Activated CD8-positive, alpha-beta memory T cell treated with anti-CD3 and anti-CD28 coated beads, Interleukin-2, amount 50 U/mL, for 1 hour (primary cell): ENCODE measurements at regions not wholly inside any gene's neighbourhood (a gene's known extent, or its start where the extent isn't known, plus 50 kb on each side); places are given as distances from the start of the nearest gene placed in this dataset.

Experiments used
- DNase-seq: peaks from one replicate; pipeline ENCODE4 v3.0.0-alpha.2; 2020; ENCODE audit errors: extremely low read depth

GRCh38 chr12:128057586-128057985 lies 209.4 kb upstream of the TMEM132C start:
- DNase-seq = no peak

DNA sequence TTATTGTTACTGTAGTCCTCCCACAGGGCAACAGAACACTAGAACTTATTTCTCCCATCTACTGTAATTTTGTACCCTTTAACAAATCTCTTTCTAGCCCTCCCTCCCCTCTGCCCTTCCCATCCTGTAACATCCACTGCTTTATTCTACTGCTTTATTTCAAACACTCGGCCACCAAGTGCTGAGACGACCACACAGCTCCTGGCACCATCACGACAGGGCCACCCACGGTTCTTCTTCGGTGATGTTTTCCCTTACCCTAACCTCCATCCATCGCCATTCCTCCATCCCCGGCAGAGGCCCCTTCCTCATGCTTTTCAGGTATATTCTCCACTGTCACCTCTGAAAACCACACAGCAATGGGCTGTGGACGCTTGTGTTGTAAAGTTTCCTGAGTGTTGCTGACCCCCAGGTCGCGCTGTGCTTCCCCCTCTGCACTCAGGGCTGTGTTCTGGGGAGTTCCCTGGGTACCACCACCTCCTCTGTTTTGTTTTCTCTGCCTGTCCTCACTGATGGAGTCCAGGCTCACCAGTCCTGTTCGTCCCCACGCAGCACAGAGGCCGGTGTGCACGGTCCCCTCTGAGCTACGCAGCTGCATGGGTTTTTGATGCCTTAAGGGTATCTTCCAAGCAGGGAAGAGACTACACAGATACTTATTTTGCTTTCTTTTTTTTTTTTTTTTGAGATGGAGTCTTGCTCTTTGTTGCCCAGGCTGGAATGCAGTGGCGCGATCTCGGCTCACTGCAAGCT lies 207.2 kb upstream of the TMEM132C start:
- DNase-seq = no peak

GRCh38 chr12:128068211-128068610 lies 198.8 kb upstream of the TMEM132C start:
- no peak for DNase-seq

- no peak for DNase-seq
Observed at GRCh38 chr12:128069359-128069997, 197.5 kb upstream of the TMEM132C start.

GRCh38 chr12:128073937-128074336 lies 193.0 kb upstream of the TMEM132C start:
- no peak for DNase-seq

DNA sequence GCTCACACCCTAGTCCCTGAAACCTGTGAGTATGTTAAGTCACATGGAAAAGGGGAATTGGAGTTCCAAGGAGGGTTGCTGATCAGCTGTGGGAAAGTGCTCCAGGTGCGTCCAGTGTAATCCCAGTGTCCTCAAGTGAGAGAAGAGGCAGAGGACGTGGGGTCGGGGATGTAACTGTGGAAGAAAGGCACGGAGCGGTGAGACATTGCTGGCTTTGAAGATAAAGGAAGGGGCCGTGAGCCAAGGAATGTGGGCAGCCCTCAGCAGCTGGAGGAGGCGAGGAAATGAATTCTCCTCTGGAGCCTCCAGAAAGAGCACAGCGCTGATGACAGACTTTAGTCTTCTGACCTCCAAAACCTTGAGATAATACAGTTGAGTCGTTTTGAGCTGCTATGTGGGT lies 191.6 kb upstream of the TMEM132C start:
- no peak for DNase-seq

GRCh38 chr12:128076188-128076587 lies 190.8 kb upstream of the TMEM132C start:
- DNase-seq = no peak

DNA sequence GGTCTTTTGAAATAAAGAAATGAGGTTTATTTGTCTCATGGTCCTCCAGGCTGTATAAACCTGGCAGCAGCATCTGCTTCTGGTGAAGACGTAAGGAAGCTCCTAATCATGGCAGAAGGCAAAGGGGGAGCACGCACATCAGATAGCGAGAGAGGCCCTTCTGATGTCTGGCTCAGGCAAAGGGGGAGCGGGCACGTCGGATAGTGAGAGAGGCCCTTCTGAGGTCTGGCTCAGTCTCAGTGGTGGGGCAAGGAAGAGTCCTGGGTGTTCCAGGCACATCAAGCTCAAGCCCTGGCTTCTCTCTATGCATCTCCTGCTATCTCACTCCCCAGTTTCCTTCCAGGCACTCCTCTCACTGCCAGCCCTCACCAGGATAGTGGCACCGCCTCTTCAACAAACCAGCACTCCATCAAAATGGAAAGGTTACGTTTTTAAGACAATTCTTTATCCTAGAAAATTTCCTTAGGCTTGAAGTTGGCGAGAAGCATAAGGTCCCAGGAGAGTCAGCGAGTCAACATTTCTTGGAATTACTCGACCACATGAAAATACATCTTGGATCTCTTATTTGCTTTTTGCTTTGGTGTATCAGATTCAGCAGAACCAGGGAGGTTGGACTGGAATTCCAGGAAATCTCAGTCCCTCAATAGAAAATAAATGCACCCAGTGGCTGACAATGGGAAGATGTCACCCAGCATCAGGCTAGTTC lies 189.6 kb upstream of the TMEM132C start:
- DNase-seq = no peak

- DNase-seq = no peak
Observed at GRCh38 chr12:128077917-128078298, 189.1 kb upstream of the TMEM132C start.

DNA sequence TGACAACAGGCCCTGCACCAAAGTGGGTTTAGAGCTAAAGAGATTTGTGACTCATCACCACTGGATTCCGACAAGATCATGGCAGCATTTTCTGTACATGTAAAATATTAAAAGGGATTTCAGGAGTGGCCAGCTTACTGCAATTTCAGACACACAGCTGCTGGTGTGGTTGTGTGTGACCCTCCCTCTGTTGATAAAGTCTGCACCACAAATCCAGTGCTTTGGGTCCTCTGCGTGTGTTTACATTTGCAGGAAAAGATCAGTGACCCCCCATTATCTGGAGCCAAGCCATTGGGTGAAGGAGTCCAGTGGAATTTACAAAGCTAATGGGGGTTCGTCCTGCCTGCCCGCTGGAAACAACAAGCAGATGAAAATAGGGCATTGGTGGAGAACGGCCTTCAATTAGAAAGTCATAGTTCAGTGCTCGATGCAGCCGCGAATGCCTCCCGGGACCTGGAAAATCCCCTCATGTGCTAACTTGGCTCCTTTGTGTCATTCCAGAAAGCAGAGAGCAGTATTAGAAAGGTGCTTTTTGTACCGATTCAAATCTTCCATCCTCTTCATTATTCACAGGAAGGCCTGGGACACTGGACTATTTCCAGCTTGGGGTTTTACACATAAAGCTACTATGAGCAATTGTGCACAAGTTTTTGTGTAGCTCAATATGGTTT lies 188.5 kb upstream of the TMEM132C start:
- no peak for DNase-seq

- DNase-seq = no peak
Observed at GRCh38 chr12:128079446-128079845, 187.5 kb upstream of the TMEM132C start.

GRCh38 chr12:128083132-128083729 lies 183.7 kb upstream of the TMEM132C start:
- DNase-seq = no peak

- DNase-seq = no peak
Observed at GRCh38 chr12:128088926-128089325, 178.0 kb upstream of the TMEM132C start.

GRCh38 chr12:128089961-128090360 lies 177.0 kb upstream of the TMEM132C start:
- no peak for DNase-seq

GRCh38 chr12:128091101-128091720 lies 175.8 kb upstream of the TMEM132C start:
- DNase-seq = no peak

DNA sequence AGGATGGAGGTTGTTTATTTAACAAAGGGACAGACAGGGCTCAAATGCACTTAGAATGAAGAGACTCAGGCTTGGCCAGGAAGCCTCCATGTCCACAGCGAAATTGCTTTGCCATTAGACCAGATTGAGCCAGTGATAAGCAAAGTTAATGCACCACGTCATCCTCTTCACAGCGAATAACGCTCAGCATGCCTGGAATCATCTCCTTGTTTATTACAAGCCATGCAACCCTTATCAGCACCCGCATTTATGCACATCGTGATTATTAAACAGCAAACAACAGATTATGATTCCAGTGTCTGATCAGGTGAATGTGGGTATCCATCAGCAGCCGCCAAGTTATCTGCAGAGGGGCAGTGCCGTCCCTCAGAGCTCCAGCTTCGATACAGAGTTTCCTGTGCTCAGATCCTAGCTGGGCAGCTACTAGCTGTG lies 175.0 kb upstream of the TMEM132C start:
- DNase-seq = no peak

DNA sequence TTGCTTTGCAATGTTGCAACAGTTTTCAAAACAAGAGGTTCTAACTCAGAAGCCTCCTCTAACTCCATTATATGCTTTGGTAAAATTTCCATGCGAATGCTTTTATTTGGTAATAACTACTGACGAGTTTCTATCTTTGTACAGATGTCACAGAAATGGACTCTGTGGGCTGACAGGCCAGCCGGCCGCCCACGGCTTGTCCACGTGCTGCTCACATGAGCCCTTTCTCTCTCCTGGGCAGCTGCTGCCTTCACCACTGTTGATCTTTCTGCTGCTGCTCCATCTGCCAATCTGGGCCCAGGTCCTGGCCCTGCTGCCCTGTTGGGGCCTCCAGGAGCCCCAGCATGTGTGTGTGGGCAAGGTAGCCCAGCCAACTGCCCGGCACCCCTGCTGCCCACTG lies 168.2 kb upstream of the TMEM132C start:
- no peak for DNase-seq

- no peak for DNase-seq
Observed at GRCh38 chr12:128103152-128103551, 163.8 kb upstream of the TMEM132C start.

DNA sequence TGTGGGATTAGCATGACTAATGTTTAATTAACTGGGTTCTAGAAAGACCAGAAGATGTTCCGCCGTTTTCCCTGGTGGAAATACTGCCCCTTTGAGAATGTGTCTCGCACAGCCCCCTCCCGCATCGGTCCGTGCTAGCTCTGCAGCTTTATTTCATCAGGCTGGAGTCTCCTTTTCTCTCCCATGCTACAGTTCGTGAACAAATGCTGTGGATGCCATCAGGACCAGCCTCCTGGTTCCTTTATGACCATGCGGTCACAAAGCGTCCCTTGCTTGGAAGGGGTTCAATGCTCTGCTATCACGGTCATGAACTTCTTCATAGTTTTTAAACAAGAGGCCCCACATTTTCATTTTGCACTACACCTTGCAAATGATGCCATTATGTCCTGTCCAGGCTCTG lies 157.7 kb upstream of the TMEM132C start:
- DNase-seq = no peak

DNA sequence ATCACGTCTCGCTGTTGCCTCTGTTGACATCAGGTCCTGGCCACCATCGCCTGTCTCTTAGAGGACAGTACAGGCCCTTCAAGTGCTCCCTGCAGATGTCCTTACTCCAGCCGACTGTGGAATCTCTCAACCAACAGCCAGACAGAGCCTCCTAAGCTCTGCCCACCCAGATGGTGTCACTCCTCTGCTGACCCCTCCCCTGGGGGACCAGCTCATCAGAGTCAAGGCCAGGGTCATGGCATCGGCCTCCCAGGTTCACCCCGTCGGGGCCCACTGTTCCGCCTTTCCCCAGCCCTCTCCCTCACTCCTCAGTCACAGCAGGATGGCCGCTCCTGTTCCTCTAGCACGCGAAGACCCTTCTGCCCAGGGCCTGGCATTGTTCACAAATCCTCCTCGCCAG lies 157.3 kb upstream of the TMEM132C start:
- no peak for DNase-seq

DNA sequence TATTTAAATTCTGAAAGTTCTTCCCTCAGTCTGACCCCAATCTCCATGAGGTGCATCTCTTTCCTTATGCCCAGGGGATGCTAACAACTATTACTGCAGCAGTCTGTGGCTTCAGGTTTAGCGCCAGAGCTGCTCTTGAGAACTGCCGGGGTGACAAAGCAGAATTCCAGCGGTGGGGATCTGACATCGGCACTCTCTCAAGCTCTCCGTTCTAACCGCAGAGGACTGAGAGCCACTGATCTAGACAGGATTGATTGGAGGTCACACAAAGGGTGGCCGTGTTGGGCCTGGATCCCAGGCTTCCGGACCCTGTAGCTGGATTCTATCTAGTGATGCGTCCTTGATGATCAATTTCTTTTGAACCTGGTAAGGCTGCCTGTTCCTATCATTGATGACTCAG lies 155.6 kb upstream of the TMEM132C start:
- no peak for DNase-seq

DNA sequence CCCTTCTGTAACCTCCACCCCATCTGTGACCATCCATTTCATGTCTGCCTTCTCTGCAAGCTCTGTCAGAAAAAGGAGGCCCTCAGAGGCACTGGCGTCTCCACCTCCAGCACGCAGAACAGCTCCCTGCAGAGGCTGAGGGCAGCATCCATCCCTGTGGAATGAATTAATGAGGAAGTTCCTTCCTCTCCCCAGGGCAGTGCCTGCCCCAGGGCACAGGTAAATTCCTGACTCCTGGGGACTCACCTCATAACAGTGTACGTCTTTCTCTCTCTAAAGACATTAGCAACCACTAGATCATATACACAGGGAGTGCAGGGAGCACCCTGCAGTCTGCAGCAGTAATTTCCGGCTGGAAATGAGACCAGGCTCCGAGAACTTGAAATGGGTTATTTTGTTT lies 155.0 kb upstream of the TMEM132C start:
- no peak for DNase-seq
